BE2C (cell line): ENCODE measurements at regions not wholly inside any gene's neighbourhood (a gene's known extent, or its start where the extent isn't known, plus 50 kb on each side); places are given as distances from the start of the nearest gene placed in this dataset.

ENCODE experiments used
- DNase-seq: peaks from one replicate; pipeline ENCODE4 v3.0.0-alpha.2; 2020
- H3K27me3 ChIP-seq: fragments of 250-450 bp; sonication (Bioruptor Pico); 2 replicates; pipeline ENCODE4 v1.5.1; 2020; ENCODE audit warnings: mild to moderate bottlenecking
- H3K36me3 ChIP-seq: fragments of 250-450 bp; sonication (Bioruptor Pico); 2 replicates; pipeline ENCODE4 v1.5.1; 2020; ENCODE audit warnings: mild to moderate bottlenecking
- H3K4me1 ChIP-seq: fragments of 250-450 bp; sonication (Bioruptor Pico); 2 replicates; pipeline ENCODE4 v1.5.1; 2020
- H3K4me3 ChIP-seq: 2 replicates; pipeline ENCODE4 v1.5.1; 2011; ENCODE audit warnings: low read depth, low read length
- H3K9me3 ChIP-seq: fragments of 250-450 bp; sonication (Bioruptor Pico); 2 replicates; pipeline ENCODE4 v1.5.1; 2020
- TF ChIP-seq, protein P1 (sequence below): IDR thresholded peaks from 2 replicates; pipeline ENCODE4 v1.5.1; 2012; ENCODE audit warnings: mild to moderate bottlenecking, low read depth, low read length

DNA sequence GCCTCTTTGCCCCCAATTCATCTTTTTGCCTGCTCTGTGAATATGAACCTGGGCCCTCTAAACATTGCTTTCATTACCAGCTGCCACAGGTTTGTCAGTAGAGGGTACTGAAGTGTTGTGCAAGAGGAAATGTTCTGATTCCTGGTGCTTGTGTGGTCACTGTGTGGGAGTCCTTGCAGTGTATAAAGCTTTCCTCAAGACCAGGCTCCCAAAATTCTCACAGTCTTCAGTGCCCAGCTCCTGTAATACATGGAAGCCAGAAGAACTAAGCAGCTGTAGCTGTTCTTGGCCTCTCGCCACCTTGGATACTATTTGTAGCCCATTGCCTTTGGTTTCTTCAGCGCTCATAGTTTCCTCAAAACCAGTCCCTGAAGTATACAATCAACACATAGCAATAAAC lies 1046.2 kb downstream of the BRINP3 start:
- no peaks in the 10 kb centered on the region for H3K36me3 ChIP-seq
- H3K4me3 ChIP-seq: no peak overlapping the region
- no peak for DNase-seq
- no peaks in the 10 kb centered on the region for H3K27me3 ChIP-seq
- no peaks in the 10 kb centered on the region for H3K4me1 ChIP-seq
- TF ChIP-seq, protein P1, sequence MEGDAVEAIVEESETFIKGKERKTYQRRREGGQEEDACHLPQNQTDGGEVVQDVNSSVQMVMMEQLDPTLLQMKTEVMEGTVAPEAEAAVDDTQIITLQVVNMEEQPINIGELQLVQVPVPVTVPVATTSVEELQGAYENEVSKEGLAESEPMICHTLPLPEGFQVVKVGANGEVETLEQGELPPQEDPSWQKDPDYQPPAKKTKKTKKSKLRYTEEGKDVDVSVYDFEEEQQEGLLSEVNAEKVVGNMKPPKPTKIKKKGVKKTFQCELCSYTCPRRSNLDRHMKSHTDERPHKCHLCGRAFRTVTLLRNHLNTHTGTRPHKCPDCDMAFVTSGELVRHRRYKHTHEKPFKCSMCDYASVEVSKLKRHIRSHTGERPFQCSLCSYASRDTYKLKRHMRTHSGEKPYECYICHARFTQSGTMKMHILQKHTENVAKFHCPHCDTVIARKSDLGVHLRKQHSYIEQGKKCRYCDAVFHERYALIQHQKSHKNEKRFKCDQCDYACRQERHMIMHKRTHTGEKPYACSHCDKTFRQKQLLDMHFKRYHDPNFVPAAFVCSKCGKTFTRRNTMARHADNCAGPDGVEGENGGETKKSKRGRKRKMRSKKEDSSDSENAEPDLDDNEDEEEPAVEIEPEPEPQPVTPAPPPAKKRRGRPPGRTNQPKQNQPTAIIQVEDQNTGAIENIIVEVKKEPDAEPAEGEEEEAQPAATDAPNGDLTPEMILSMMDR: no peak
- no peaks in the 10 kb centered on the region for H3K9me3 ChIP-seq

DNA sequence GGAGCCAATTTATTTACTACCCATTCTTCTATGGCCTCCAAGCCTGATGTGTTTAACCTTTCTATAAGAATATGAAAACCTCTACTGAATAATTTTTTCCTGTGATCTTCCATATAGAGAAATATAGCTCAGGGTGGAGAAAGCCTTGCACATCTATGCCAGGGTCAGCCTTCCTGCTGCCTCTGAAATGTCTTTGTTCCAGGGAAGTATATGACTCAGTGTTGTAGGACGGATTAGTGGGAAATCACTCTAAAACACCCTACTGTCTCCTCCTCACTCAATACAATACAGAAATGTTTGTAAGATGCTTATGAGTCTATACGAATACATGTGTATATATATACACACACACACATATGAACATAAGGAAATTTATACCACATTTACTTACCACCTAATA lies 1044.9 kb downstream of the BRINP3 start:
- TF ChIP-seq, protein P1: no peak

DNA sequence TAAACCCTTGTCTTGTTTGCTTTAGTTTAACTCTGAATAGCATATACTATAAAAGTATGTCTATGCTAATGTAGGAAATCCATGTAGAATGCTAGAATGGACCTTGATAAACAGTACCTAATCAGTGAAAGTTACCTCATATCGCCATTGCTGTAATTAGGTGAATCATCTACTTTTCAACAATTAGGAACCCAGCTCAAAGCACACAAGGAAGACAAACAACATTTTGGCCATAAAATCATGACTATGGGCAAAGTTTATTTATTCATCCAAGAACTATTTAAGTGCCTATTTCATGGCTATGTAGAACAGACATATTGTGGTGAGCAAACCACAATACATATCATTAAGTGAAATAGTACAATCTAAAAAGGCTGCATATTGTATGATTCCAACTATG lies 1043.2 kb downstream of the BRINP3 start:
- Histone ChIP-seq H3K27me3 (no peaks in the 10 kb centered on the region), H3K4me3 (no peak overlapping the region), H3K9me3 (no peaks in the 10 kb centered on the region), H3K4me1 (no peaks in the 10 kb centered on the region), H3K36me3 (no peaks in the 10 kb centered on the region)
- no peak for DNase-seq
- TF ChIP-seq, protein P1: no peak

More for the DNA sequence above, 1044.9 kb downstream of the BRINP3 start:
- no peaks in the 10 kb centered on the region for H3K36me3 ChIP-seq
- DNase-seq: no peak
- H3K4me1 ChIP-seq: no peaks in the 10 kb centered on the region
- no peaks in the 10 kb centered on the region for H3K27me3 ChIP-seq
- no peak overlapping the region for H3K4me3 ChIP-seq
- H3K9me3 ChIP-seq: no peaks in the 10 kb centered on the region

DNA sequence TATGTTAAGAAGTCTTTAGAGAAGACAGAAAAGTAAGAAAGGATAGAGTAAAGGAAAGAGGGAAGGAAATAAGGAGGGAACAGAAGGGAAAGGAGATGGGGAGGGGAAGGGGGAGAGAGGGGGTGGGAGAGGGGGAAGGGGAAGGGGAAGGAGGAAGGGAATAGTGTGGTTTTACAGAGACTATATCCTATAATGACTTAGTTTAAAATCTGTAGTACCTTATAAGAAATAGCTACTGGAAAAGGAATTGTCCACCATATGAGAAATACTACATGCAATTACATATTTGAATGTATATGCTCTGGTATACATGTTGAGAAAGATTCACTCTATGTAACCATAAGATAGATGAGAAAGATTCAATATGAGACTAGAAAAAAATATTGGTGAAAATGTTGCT lies 1042.3 kb downstream of the BRINP3 start:
- Histone ChIP-seq H3K27me3 (no peaks in the 10 kb centered on the region), H3K4me3 (no peak overlapping the region), H3K4me1 (no peaks in the 10 kb centered on the region), H3K36me3 (no peaks in the 10 kb centered on the region), H3K9me3 (no peaks in the 10 kb centered on the region)
- no peak for DNase-seq
- TF ChIP-seq, protein P1: no peak

DNA sequence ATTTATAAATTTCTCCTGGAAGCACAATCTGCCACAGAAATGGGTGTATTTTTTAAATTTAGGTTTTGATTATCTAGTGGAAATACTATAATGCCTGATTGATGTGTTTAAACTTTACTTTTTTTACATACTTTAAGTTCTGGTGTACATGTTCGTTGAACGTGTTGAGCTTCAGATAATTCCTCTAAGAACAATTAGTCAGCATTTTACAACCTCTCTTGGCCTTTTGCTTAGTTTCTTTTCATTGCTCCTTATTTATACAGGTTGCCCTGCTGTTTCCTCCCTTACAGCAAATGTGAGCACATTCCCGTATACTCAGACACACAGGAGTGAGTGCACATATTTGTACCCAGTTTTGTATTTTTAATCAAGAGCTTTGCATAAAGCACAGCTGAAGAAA lies 1038.9 kb downstream of the BRINP3 start:
- TF ChIP-seq, protein P1: no peak
- H3K4me1 ChIP-seq: no peaks in the 10 kb centered on the region
- DNase-seq: no peak
- H3K27me3 ChIP-seq: no peaks in the 10 kb centered on the region
- no peaks in the 10 kb centered on the region for H3K9me3 ChIP-seq
- H3K4me3 ChIP-seq: no peak overlapping the region
- no peaks in the 10 kb centered on the region for H3K36me3 ChIP-seq

DNA sequence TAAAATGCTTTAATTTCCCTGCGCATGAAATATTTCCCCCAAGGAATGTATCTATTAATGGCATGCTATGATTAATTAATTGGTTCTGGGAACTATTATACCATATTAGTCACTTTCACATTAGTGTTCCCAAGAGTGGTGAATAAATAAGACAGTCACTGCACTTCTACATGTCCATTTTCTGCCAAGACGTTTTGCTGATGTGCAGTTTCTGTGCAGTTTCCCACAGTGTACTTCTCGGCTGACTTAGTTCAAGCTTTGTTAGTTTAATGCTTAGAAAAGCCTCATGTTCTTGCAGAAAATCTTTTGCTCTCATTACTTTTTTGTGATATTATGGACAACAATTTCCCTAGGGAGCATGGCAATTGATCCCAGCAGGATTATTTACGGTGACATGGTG lies 1014.5 kb downstream of the BRINP3 start:
- TF ChIP-seq, protein P1: no peak
- Histone ChIP-seq H3K4me1 (no peaks in the 10 kb centered on the region), H3K4me3 (no peak overlapping the region), H3K36me3 (no peaks in the 10 kb centered on the region), H3K9me3 (peaks cover 2% of the 10 kb centered on the region; the same call in 1 of the 2 replicates), H3K27me3 (no peaks in the 10 kb centered on the region)
- DNase-seq: no peak
